ENCODE measurements at regions not wholly inside any gene's neighbourhood (a gene's known extent, or its start where the extent isn't known, plus 50 kb on each side); places are given as distances from the start of the nearest gene placed in this dataset.

DNA sequence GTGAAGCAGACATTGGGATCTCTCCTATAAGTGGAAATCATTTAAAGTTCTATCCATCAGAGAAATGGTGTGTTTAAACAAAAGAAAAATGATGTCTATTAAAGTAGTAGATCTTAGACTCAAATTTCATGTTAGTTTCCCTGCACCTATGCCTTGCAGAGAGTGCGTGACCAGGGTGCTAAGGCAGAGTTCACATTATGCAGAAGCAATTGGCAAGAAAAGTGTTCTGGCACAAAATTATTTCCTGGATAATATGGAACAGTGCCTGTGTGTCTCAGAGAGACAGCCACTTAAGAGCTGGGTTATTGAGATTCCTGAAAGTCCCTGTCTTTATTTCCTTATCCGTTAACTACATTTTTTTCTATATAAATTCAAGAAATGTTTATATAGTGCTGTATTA, 457.0 kb downstream of the CDH8 start:
- H3K4me1 Mint-ChIP-seq (ENCODE audit: low read depth), result no peaks in the 10 kb centered on the region
- H3K27ac Mint-ChIP-seq, result no peak overlapping the region
- no peak for DNase-seq
- H3K36me3 Mint-ChIP-seq (ENCODE audit: low read depth), result no peaks in the 10 kb centered on the region
- no peak for TF ChIP-seq CTCF (IDR thresholded peaks at IDR 0.05)
- no peak overlapping the region for H3K4me3 Mint-ChIP-seq
- H3K9me3 Mint-ChIP-seq, result peaks cover 29% of the 10 kb centered on the region
- no peaks in the 10 kb centered on the region; the same call in 1 of the 2 replicates for H3K27me3 Mint-ChIP-seq (ENCODE audit: insufficient read depth)

GRCh38 chr16:61576476-61576875, 459.8 kb downstream of the CDH8 start:
- Mint-ChIP-seq H3K27me3 (ENCODE audit: insufficient read depth) (no peaks in the 10 kb centered on the region; the same call in 1 of the 2 replicates), H3K36me3 (ENCODE audit: low read depth) (no peaks in the 10 kb centered on the region)

DNA sequence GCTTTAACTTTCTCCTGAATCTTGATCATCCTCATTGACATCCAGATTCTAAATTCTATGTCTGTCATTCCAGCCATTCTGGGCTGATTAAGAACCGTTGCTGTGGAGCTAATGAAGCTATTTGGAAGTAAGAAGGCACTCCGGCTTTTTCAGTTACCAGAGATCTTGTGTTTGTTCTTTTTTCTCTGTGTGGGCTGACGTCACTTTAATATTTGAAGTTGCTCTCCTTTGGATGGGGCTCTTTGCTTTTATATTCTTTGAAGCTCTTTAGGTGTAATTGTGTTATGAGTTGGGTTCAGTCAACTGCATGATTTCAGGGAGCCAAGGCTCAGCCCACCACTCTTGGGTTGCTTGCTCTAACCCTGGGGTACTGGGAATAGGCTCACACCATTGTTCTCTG, 460.6 kb downstream of the CDH8 start:
- Mint-ChIP-seq H3K36me3 (ENCODE audit: low read depth) (no peaks in the 10 kb centered on the region), H3K27me3 (ENCODE audit: insufficient read depth) (no peaks in the 10 kb centered on the region; the same call in 1 of the 2 replicates), H3K27ac (no peak overlapping the region), H3K4me1 (ENCODE audit: low read depth) (no peaks in the 10 kb centered on the region), H3K4me3 (no peak overlapping the region), H3K9me3 (peaks cover 37% of the 10 kb centered on the region)
- no peak for TF ChIP-seq CTCF (IDR thresholded peaks at IDR 0.05)
- no peak for DNase-seq

More at GRCh38 chr16:61576476-61576875, 459.8 kb downstream of the CDH8 start:
- Mint-ChIP-seq H3K9me3 (peaks cover 42% of the 10 kb centered on the region), H3K27ac (no peak overlapping the region), H3K4me3 (no peak overlapping the region), H3K4me1 (ENCODE audit: low read depth) (no peaks in the 10 kb centered on the region)
- DNase-seq, result no peak
- no peak for TF ChIP-seq CTCF (IDR thresholded peaks at IDR 0.05)

DNA sequence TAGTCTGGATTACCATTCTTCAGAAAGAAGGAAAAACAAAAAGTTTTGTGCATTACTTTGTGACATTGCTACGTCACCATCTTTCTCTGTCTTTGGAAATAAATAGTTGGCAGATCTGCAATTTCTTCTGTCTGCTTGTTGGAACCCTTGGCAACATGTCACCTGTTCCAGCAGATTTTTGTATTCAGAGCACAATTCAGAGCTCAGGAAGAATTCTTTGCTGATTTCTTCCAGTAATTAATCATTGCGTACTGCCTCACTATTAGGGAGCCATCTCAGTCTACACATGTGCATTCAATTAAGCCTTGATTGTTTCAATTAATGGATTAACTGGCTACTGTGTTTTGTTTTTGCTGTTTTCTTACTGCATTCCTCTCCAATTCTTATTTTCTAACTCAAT, 467.2 kb downstream of the CDH8 start:
- DNase-seq, result no peak
- TF ChIP-seq CTCF (IDR thresholded peaks at IDR 0.05), result no peak
- Mint-ChIP-seq H3K9me3 (peaks cover 56% of the 10 kb centered on the region), H3K4me3 (no peak overlapping the region), H3K27ac (no peak overlapping the region), H3K4me1 (ENCODE audit: low read depth) (no peaks in the 10 kb centered on the region), H3K27me3 (ENCODE audit: insufficient read depth) (no peaks in the 10 kb centered on the region), H3K36me3 (ENCODE audit: low read depth) (no peaks in the 10 kb centered on the region)

- Mint-ChIP-seq H3K36me3 (ENCODE audit: low read depth) (no peaks in the 10 kb centered on the region), H3K27ac (no peak overlapping the region), H3K9me3 (peaks cover 48% of the 10 kb centered on the region), H3K27me3 (ENCODE audit: insufficient read depth) (no peaks in the 10 kb centered on the region), H3K4me3 (no peak overlapping the region), H3K4me1 (ENCODE audit: low read depth) (no peaks in the 10 kb centered on the region)
- DNase-seq, result no peak
- TF ChIP-seq CTCF (IDR thresholded peaks at IDR 0.05), result no peak
These were observed 471.5 kb downstream of the CDH8 start for GRCh38 chr16:61564716-61565115.
